H1 (cell line): ENCODE measurements at regions not wholly inside any gene's neighbourhood (a gene's known extent, or its start where the extent isn't known, plus 50 kb on each side); places are given as distances from the start of the nearest gene placed in this dataset.

Experiments
- CEBPB ChIP-seq: IDR thresholded peaks from 2 replicates; pipeline ENCODE4 v1.6.1; 2012; ENCODE audit warnings: low read depth, low read length
- CTCF ChIP-seq, 3 experiments: IDR thresholded peaks; 1 replicate in 2 of 3; 2 replicates in 1 of 3; pipeline versions ENCODE4 v1.5.1 to v1.6.1; 2011; ENCODE audit warnings: low read length in 3 of 3, mild to moderate bottlenecking in 3 of 3, inconsistent platforms in 2 of 3, low read depth in 1 of 3, moderate library complexity in 1 of 3; ENCODE audit not compliant: insufficient read depth in 1 of 3; ENCODE audit errors: control extremely low read depth in 1 of 3
- EZH2 ChIP-seq: fragments of 200-600 bp; sonication (generic); IDR thresholded peaks from 2 replicates; pipeline ENCODE4 v1.7.1; 2012; ENCODE audit warnings: low read depth, mild to moderate bottlenecking, moderate library complexity, low read length, inconsistent platforms; ENCODE audit not compliant: severe bottlenecking
- GABPA ChIP-seq: IDR thresholded peaks from 2 replicates; pipeline ENCODE4 v1.6.1; 2011; ENCODE audit warnings: mild to moderate bottlenecking, low read length, moderate library complexity, borderline replicate concordance; ENCODE audit not compliant: insufficient read depth
- JUND ChIP-seq: IDR thresholded peaks from 2 replicates; pipeline ENCODE4 v1.6.1; 2011; ENCODE audit warnings: mild to moderate bottlenecking, improper control_type of control experiment, low read length
- POLR2AphosphoS5 ChIP-seq: IDR thresholded peaks from 2 replicates; pipeline ENCODE4 v1.6.1; 2011; ENCODE audit warnings: low read depth, low read length
- SP1 ChIP-seq: IDR thresholded peaks from 2 replicates; pipeline ENCODE4 v1.6.1; 2011; ENCODE audit warnings: low read depth, low read length
- TF ChIP-seq, protein P1 (sequence below): IDR thresholded peaks from 2 replicates; pipeline ENCODE4 v1.6.1; 2012; ENCODE audit warnings: inconsistent platforms

GRCh38 chr9:119967867-119968535 lies 598.8 kb upstream of the BRINP1 start:
- TF ChIP-seq POLR2AphosphoS5 (no peak), JUND (no peak), CTCF (IDR thresholded peaks at IDR 0.05; ENCODE audit: control extremely low read depth in 1 of 3, insufficient read depth in 1 of 3, low read depth in 1 of 3, low read length in 3 of 3) (no peak), GABPA (no peak), CEBPB (no peak), EZH2 (no peak), SP1 (no peak)
- TF ChIP-seq, protein P1, sequence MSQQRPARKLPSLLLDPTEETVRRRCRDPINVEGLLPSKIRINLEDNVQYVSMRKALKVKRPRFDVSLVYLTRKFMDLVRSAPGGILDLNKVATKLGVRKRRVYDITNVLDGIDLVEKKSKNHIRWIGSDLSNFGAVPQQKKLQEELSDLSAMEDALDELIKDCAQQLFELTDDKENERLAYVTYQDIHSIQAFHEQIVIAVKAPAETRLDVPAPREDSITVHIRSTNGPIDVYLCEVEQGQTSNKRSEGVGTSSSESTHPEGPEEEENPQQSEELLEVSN: no peak
